Posterior cingulate gyrus (tissue), 11 donors: ENCODE measurements at regions not wholly inside any gene's neighbourhood (a gene's known extent, or its start where the extent isn't known, plus 50 kb on each side); places are given as distances from the start of the nearest gene placed in this dataset.
"Not testable (repeated sequence)": the region's sequence is repeated elsewhere in the genome, so short reads cannot be mapped to it uniquely, and the experiment has no call there.

Source experiments
- DNase-seq, 10 donors: peaks; one replicate each; pipeline versions ENCODE4 v3.0.0 to v3.0.0-alpha.2; 2020 to 2021; ENCODE audit warnings: mixed read lengths in 3 of 10
- intact Hi-C: fragments of 100-400 bp; cut with DNase I; formaldehyde crosslinking; loops from one replicate; pipeline ENCODE4 v1.15.1; 2023

GRCh38 chr6:11457422-11457821 is 80.1 kb upstream of the TMEM170B start:
- intact Hi-C loops, DNase-seq: not testable (repeated sequence)

- DNase-seq, intact Hi-C loops: not testable (repeated sequence)
These were observed 85.4 kb upstream of the TMEM170B start for GRCh38 chr6:11452106-11452505.

- no peak for DNase-seq
- intact Hi-C loops, result no loop called here
These were observed 87.5 kb upstream of the TMEM170B start for GRCh38 chr6:11450037-11450436.

GRCh38 chr6:11449408-11449807 is 88.1 kb upstream of the TMEM170B start:
- intact Hi-C loops, result no loop called here
- no peak for DNase-seq

GRCh38 chr6:11448038-11448437 is 89.5 kb upstream of the TMEM170B start:
- no peak for DNase-seq
- intact Hi-C loops, result no loop called here

- no peak for DNase-seq
- intact Hi-C loops, result no loop called here
These were observed 90.3 kb upstream of the TMEM170B start for GRCh38 chr6:11447265-11447664.

GRCh38 chr6:11445146-11445545 is 92.4 kb upstream of the TMEM170B start:
- intact Hi-C loops, result no loop called here
- DNase-seq, result no peak

- DNase-seq, intact Hi-C loops: not testable (repeated sequence)
These were observed 94.4 kb upstream of the TMEM170B start for GRCh38 chr6:11443125-11443524.

- intact Hi-C loops, result no loop called here
- no peak for DNase-seq
These were observed 95.1 kb upstream of the TMEM170B start for GRCh38 chr6:11442495-11442894.

- DNase-seq, result no peak
- intact Hi-C loops, result no loop called here
These were observed 97.7 kb upstream of the TMEM170B start for GRCh38 chr6:11439876-11440275.

- intact Hi-C loops, result no loop called here
- no peak for DNase-seq
These were observed 98.5 kb upstream of the TMEM170B start for GRCh38 chr6:11439017-11439420.

GRCh38 chr6:11437824-11438459 is 99.6 kb upstream of the TMEM170B start:
- intact Hi-C loops, result no loop called here
- no peak for DNase-seq

GRCh38 chr6:11436508-11437096 is 100.9 kb upstream of the TMEM170B start:
- no peak for DNase-seq
- intact Hi-C loops, result no loop called here

- intact Hi-C loops, result no loop called here
- no peak for DNase-seq
These were observed 102.8 kb upstream of the TMEM170B start for GRCh38 chr6:11434565-11435326.

GRCh38 chr6:11433860-11434259 is 103.7 kb upstream of the TMEM170B start:
- intact Hi-C loops, result no loop called here
- DNase-seq, result no peak

GRCh38 chr6:11432713-11433450 is 104.7 kb upstream of the TMEM170B start:
- intact Hi-C loops, result no loop called here
- no peak for DNase-seq

- intact Hi-C loops, result no loop called here
- DNase-seq, result no peak
These were observed 105.5 kb upstream of the TMEM170B start for GRCh38 chr6:11432091-11432490.

GRCh38 chr6:11431455-11431937 is 106.1 kb upstream of the TMEM170B start:
- intact Hi-C loops, result no loop called here

GRCh38 chr6:11430036-11430435 is 107.5 kb upstream of the TMEM170B start:
- no peak for DNase-seq
- intact Hi-C loops, result no loop called here

More at GRCh38 chr6:11431455-11431937, 106.1 kb upstream of the TMEM170B start:
- no peak for DNase-seq

GRCh38 chr6:11429577-11429976 is 108.0 kb upstream of the TMEM170B start:
- intact Hi-C loops, result no loop called here
- DNase-seq, result peak in 1 of 10 donors; percentile 47

GRCh38 chr6:11428895-11429294 is 108.7 kb upstream of the TMEM170B start:
- no peak for DNase-seq
- intact Hi-C loops, result no loop called here
